Motor neuron (in vitro differentiated cells): ENCODE measurements at regions not wholly inside any gene's neighbourhood (a gene's known extent, or its start where the extent isn't known, plus 50 kb on each side); places are given as distances from the start of the nearest gene placed in this dataset.

Source experiments
- ATAC-seq, 8 experiments: fragments of 200-7000 bp; cut with Tn5 transposase; replicated peaks in 6 of 8; 2 replicates each; pipeline ENCODE4 v1.8.0; 2021; ENCODE audit warnings: mild to moderate bottlenecking in 8 of 8, moderate library complexity in 8 of 8
- H3K27ac ChIP-seq, 2 donors: fragments of 250-450 bp; sonication (Bioruptor Pico); 2 replicates each; pipeline ENCODE4 v1.9.0; 2021; ENCODE audit warnings: antibody characterized with exemption in 2 of 2, mild to moderate bottlenecking in 2 of 2, moderate library complexity in 1 of 2
- H3K4me1 ChIP-seq, 2 donors: fragments of 250-450 bp; sonication (Bioruptor Pico); replicated peaks in 1 of 2; 2 replicates each; pipeline ENCODE4 v1.6.1; 2021; ENCODE audit warnings: antibody characterized with exemption in 2 of 2, mild to moderate bottlenecking in 2 of 2, moderate library complexity in 1 of 2
- H3K4me3 ChIP-seq, 5 donors: fragments of 250-450 bp; sonication (Bioruptor Pico); 2 replicates each; pipeline ENCODE4 v1.9.0; 2021; ENCODE audit warnings: antibody characterized with exemption in 5 of 5, mild to moderate bottlenecking in 5 of 5, moderate library complexity in 4 of 5
- WGBS, 10 experiments: fragments of 450-650 bp; shearing (Covaris generic); methylation state at CpG; one replicate each; pipeline ENCODE4 v1.0.0; 2022; 5-methylcytosine and 5-hydroxymethylcytosine counted together
- in situ Hi-C, 9 experiments: fragments of 400-800 bp; cut with MboI; loops; one replicate each; pipeline ENCODE4 v1.15.0; 2021; ENCODE audit warnings: low sequenced_read_pairs in 9 of 9, low pct_unique_long_range_greater_than_20kb in 2 of 9; ENCODE audit not compliant: unreplicated experiment in 9 of 9

- in situ Hi-C loops: no loop called here
- WGBS, 10 experiments: 0 to 100% (median 60%) methylated on average over 1 of the region's 3 CpGs; no CpG with 5 or more reads in 5 of the 10 experiments
- no peaks in the 10 kb centered on the region for H3K4me1 ChIP-seq
- H3K4me3 ChIP-seq: no peak overlapping the region
- H3K27ac ChIP-seq: no peak overlapping the region
- no peak for ATAC-seq
These were observed 810.2 kb downstream of the EFNA5 start for GRCh38 chr5:106860398-106861044.

GRCh38 chr5:106858616-106859015 lies 812.1 kb downstream of the EFNA5 start:
- 20 to 60% (median 34%) methylated on average over 1 to 2 of the region's 2 CpGs; no CpG with 5 or more reads in 4 of the 10 experiments for WGBS, 10 experiments
- Histone ChIP-seq H3K4me3 (no peak overlapping the region), H3K27ac (no peak overlapping the region), H3K4me1 (peaks cover 0 to 8% of the 10 kb centered on the region in 2 donors)
- no peak for ATAC-seq
- in situ Hi-C loops: no loop called here

- 13 to 100% (median 67%) methylated on average over 1 to 3 of the region's 3 CpGs; no CpG with 5 or more reads in 2 of the 10 experiments for WGBS, 10 experiments
- in situ Hi-C loops: no loop called here
- Histone ChIP-seq H3K27ac (no peak overlapping the region), H3K4me3 (no peak overlapping the region), H3K4me1 (peaks cover 0 to 11% of the 10 kb centered on the region in 2 donors)
- ATAC-seq: peak in 5 of 8 experiments; percentile 20 to 96 (median 90)
These were observed 815.8 kb downstream of the EFNA5 start for GRCh38 chr5:106854922-106855321.

GRCh38 chr5:106854105-106854687 lies 816.5 kb downstream of the EFNA5 start:
- Histone ChIP-seq H3K4me1 (peaks cover 0 to 11% of the 10 kb centered on the region in 2 donors), H3K4me3 (no peak overlapping the region), H3K27ac (no peak overlapping the region)
- ATAC-seq: peak in 5 of 8 experiments; percentile 30 to 69 (median 58)
- 60 to 100% (median 100%) methylated on average over 1 of the region's 1 CpG; no CpG with 5 or more reads in 2 of the 10 experiments for WGBS, 10 experiments
- in situ Hi-C loops: no loop called here

- H3K4me3 ChIP-seq: no peak overlapping the region
- H3K27ac ChIP-seq: no peak overlapping the region
- H3K4me1 ChIP-seq: peaks cover 0 to 11% of the 10 kb centered on the region in 2 donors
- ATAC-seq: no peak
- in situ Hi-C loops: no loop called here
- WGBS, 10 experiments: 40 to 100% (median 81%) methylated on average over 1 to 4 of the region's 4 CpGs
These were observed 817.5 kb downstream of the EFNA5 start for GRCh38 chr5:106853266-106853665.

- WGBS, 10 experiments: 16 to 95% (median 76%) methylated on average over 3 of the region's 3 CpGs; no CpG with 5 or more reads in 2 of the 10 experiments
- no peak overlapping the region for H3K4me3 ChIP-seq
- in situ Hi-C loops: no loop called here
- ATAC-seq: no peak
- peaks cover 0 to 7% of the 10 kb centered on the region in 2 donors for H3K4me1 ChIP-seq
- H3K27ac ChIP-seq: no peak overlapping the region
These were observed 821.5 kb downstream of the EFNA5 start for GRCh38 chr5:106849266-106849665.

GRCh38 chr5:106843812-106844416 lies 826.8 kb downstream of the EFNA5 start:
- H3K4me1 ChIP-seq: no peaks in the 10 kb centered on the region
- H3K4me3 ChIP-seq: no peak overlapping the region
- in situ Hi-C loops: no loop called here
- ATAC-seq: peak in 3 of 8 experiments; percentile 91 to 97 (median 92)
- no peak overlapping the region for H3K27ac ChIP-seq
- WGBS, 10 experiments: 0 to 100% (median 87%) methylated on average over 2 to 4 of the region's 4 CpGs

GRCh38 chr5:106833517-106833916 lies 837.2 kb downstream of the EFNA5 start:
- 6 to 69% (median 46%) methylated on average over 2 to 3 of the region's 3 CpGs for WGBS, 10 experiments
- no peak overlapping the region for H3K4me3 ChIP-seq

GRCh38 chr5:106827061-106827460 lies 843.7 kb downstream of the EFNA5 start:
- no peak overlapping the region for H3K4me3 ChIP-seq
- no peak overlapping the region for H3K27ac ChIP-seq
- in situ Hi-C loops: no loop called here
- H3K4me1 ChIP-seq: peaks cover 0 to 3% of the 10 kb centered on the region in 2 donors
- ATAC-seq: no peak
- 0 to 100% (median 74%) methylated on average over 1 of the region's 1 CpG; no CpG with 5 or more reads in 6 of the 10 experiments for WGBS, 10 experiments

More at GRCh38 chr5:106833517-106833916, 837.2 kb downstream of the EFNA5 start:
- peak in 5 of 8 experiments; percentile 43 to 72 (median 69) for ATAC-seq
- Histone ChIP-seq H3K27ac (no peak overlapping the region), H3K4me1 (peaks cover 0 to 19% of the 10 kb centered on the region in 2 donors)
- in situ Hi-C loops: no loop called here

GRCh38 chr5:106825374-106825773 lies 845.4 kb downstream of the EFNA5 start:
- 0 to 100% (median 40%) methylated on average over 1 to 2 of the region's 2 CpGs; no CpG with 5 or more reads in 1 of the 10 experiments for WGBS, 10 experiments
- ATAC-seq: peak in 2 of 8 experiments; percentile 70 to 73
- peaks cover 0 to 3% of the 10 kb centered on the region in 2 donors for H3K4me1 ChIP-seq
- H3K4me3 ChIP-seq: no peak overlapping the region
- in situ Hi-C loops: no loop called here
- H3K27ac ChIP-seq: no peak overlapping the region

- in situ Hi-C loops: no loop called here
- 14 to 73% (median 59%) methylated on average over 1 of the region's 1 CpG; no CpG with 5 or more reads in 1 of the 10 experiments for WGBS, 10 experiments
- Histone ChIP-seq H3K4me3 (no peak overlapping the region), H3K27ac (no peak overlapping the region), H3K4me1 (peaks cover 0 to 3% of the 10 kb centered on the region in 2 donors)
- ATAC-seq: peak in 2 of 8 experiments; percentile 40 to 44
These were observed 847.9 kb downstream of the EFNA5 start for GRCh38 chr5:106822851-106823250.

GRCh38 chr5:106818552-106818951 lies 852.2 kb downstream of the EFNA5 start:
- Histone ChIP-seq H3K4me1 (peaks cover 0 to 8% of the 10 kb centered on the region in 2 donors), H3K27ac (no peak overlapping the region), H3K4me3 (no peak overlapping the region)
- no peak for ATAC-seq
- in situ Hi-C loops: no loop called here
- 5 to 100% (median 71%) methylated on average over 1 to 3 of the region's 4 CpGs; no CpG with 5 or more reads in 1 of the 10 experiments for WGBS, 10 experiments

GRCh38 chr5:106814961-106815360 lies 855.8 kb downstream of the EFNA5 start:
- peaks cover 0 to 8% of the 10 kb centered on the region in 2 donors for H3K4me1 ChIP-seq
- H3K4me3 ChIP-seq: no peak overlapping the region
- H3K27ac ChIP-seq: no peak overlapping the region
- in situ Hi-C loops: no loop called here
- ATAC-seq: no peak
- 17 to 100% (median 80%) methylated on average over 1 to 2 of the region's 2 CpGs; no CpG with 5 or more reads in 1 of the 10 experiments for WGBS, 10 experiments
